ENCODE measurements at regions not wholly inside any gene's neighbourhood (a gene's known extent, or its start where the extent isn't known, plus 50 kb on each side); places are given as distances from the start of the nearest gene placed in this dataset.

GRCh38 chr5:88556406-88556805 lies 287.8 kb upstream of the TMEM161B start:
- no peak for TF ChIP-seq CTCF (IDR thresholded peaks at IDR 0.05; ENCODE audit: low read length)
- TF ChIP-seq EZH2 (optimal IDR thresholded peaks at IDR 0.05; ENCODE audit: low read depth, low read length), result no peak

Measured in MM.1S (cell line).